Bronchial epithelial cell (primary cell): ENCODE measurements at regions not wholly inside any gene's neighbourhood (a gene's known extent, or its start where the extent isn't known, plus 50 kb on each side); places are given as distances from the start of the nearest gene placed in this dataset.
"Not testable (repeated sequence)": the region's sequence is repeated elsewhere in the genome, so short reads cannot be mapped to it uniquely, and the experiment has no call there.

Experiments used
- DNase-seq: peaks from one replicate; pipeline ENCODE4 v3.0.0-alpha.2; 2010; ENCODE audit warnings: low read depth
- FAIRE-seq: peaks from 2 replicates; lab custom pipeline; 2011; peaks lifted over from hg19 to GRCh38; lab: Jason Lieb, UNC
- H3K27me3 ChIP-seq: 2 replicates; pipeline ENCODE4 v1.5.1; 2011; ENCODE audit warnings: low read length; ENCODE audit not compliant: control insufficient read depth, insufficient read depth
- H3K36me3 ChIP-seq: 2 replicates; pipeline ENCODE4 v1.5.1; 2011; ENCODE audit warnings: low read length; ENCODE audit not compliant: control insufficient read depth, insufficient read depth
- H3K4me3 ChIP-seq: 2 replicates; pipeline ENCODE4 v1.5.1; 2011; ENCODE audit warnings: mild to moderate bottlenecking, low read depth, low read length, control low read depth
- TF ChIP-seq, protein P1 (sequence below): IDR thresholded peaks from 2 replicates; pipeline ENCODE4 v1.5.1; 2011; ENCODE audit warnings: mild to moderate bottlenecking, moderate library complexity, low read length, control low read depth, inconsistent platforms; ENCODE audit not compliant: insufficient read depth, severe bottlenecking

GRCh38 chr2:187187519-187187918, 260.5 kb downstream of the CALCRL start:
- DNase-seq (no peak), FAIRE-seq (no peak)
- TF ChIP-seq, protein P1, sequence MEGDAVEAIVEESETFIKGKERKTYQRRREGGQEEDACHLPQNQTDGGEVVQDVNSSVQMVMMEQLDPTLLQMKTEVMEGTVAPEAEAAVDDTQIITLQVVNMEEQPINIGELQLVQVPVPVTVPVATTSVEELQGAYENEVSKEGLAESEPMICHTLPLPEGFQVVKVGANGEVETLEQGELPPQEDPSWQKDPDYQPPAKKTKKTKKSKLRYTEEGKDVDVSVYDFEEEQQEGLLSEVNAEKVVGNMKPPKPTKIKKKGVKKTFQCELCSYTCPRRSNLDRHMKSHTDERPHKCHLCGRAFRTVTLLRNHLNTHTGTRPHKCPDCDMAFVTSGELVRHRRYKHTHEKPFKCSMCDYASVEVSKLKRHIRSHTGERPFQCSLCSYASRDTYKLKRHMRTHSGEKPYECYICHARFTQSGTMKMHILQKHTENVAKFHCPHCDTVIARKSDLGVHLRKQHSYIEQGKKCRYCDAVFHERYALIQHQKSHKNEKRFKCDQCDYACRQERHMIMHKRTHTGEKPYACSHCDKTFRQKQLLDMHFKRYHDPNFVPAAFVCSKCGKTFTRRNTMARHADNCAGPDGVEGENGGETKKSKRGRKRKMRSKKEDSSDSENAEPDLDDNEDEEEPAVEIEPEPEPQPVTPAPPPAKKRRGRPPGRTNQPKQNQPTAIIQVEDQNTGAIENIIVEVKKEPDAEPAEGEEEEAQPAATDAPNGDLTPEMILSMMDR, result no peak
- no peaks in the 10 kb centered on the region for H3K27me3 ChIP-seq
- H3K36me3 ChIP-seq, result no peaks in the 10 kb centered on the region
- H3K4me3 ChIP-seq, result no peak overlapping the region

DNA sequence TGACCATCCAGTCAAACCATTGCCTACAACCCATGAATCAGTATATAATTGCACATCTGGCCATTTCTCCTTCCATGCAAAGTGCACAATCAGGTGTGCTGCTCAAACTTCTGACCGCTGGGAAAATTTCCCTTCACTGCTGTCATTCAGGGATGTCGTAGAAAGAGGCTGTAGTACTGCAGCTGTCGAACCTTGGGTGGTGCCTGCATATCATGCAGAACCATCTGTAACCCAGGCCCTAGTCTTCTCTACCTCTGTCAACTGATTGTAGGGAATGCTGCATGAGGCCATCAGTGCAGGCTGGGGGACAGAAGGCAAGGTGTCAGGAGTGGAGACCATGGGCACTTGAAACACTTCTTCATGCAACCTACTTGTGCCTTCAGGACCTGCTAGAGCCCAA, 267.5 kb downstream of the CALCRL start:
- TF ChIP-seq, protein P1, result no peak
- no peak for FAIRE-seq
- H3K27me3 ChIP-seq, result no peaks in the 10 kb centered on the region

DNA sequence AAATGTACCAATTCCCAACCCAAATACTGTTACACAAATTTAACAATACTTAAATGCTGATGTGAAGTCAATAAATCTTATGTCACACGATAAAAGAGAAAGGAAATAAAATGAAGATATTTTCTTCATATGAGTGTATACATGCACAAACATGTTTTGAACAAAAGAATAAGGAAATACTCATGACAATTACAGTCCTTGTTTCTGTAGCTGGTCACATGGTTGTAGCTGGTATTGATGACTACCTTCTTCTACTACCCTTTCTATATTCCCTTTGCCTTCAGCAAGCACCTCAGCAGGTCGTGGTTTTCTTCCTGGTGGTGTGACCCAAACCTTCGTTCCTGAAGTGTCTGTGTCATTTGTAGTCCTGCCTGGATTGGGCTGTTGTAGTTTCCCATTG, 269.2 kb downstream of the CALCRL start:
- FAIRE-seq, H3K36me3 ChIP-seq, H3K4me3 ChIP-seq, H3K27me3 ChIP-seq: not testable (repeated sequence)
- peak; percentile 65 for DNase-seq

More for the DNA sequence above, 267.5 kb downstream of the CALCRL start:
- no peaks in the 10 kb centered on the region for H3K36me3 ChIP-seq
- DNase-seq, result no peak
- no peak overlapping the region for H3K4me3 ChIP-seq

- TF ChIP-seq, protein P1, result no peak
- DNase-seq (no peak), FAIRE-seq (no peak)
- no peaks in the 10 kb centered on the region for H3K36me3 ChIP-seq
- no peak overlapping the region for H3K4me3 ChIP-seq
- no peaks in the 10 kb centered on the region for H3K27me3 ChIP-seq
These were observed 270.8 kb downstream of the CALCRL start for GRCh38 chr2:187177253-187177652.

DNA sequence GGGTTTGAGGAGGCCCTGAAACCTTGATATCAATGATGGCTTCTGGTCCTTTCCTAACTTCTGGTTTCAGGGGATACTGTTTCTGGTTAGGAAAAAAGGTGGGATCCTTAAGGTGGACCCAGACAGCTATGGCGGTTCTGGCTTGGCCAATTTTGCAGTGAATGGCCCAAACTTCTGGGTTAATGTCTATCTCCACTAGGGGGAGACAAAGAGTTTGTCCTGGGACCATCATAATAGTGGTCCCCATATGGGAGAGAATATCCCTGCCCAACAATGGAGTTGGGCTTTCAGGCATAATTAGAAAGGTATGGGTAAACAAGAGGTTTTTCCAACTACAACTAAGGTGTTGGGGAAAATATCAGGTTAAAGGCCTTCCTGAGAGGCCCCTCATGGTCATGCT, 273.5 kb downstream of the CALCRL start:
- DNase-seq, result no peak
- TF ChIP-seq, protein P1, result peak; percentile 37
- FAIRE-seq, result no peak
- Histone ChIP-seq H3K4me3 (no peak overlapping the region), H3K36me3 (no peaks in the 10 kb centered on the region), H3K27me3 (no peaks in the 10 kb centered on the region)

DNA sequence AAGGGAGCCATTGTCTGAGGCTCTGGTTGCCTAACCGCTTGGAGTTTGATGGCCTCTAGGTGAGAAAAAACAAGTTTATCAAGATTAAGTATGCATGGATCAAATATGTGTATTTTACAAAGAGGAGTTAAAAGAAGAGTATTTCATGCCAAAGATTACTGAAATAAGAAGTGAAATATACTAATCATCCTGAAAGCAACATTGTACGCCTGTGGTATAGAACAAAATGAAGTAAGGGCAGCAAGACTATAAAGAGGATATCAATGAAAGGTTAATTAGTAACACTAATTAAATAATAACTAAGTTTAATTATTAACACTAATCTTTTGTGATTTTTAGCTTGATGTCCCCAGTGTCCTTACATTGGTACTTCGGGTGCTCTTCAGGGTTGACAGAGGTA, 276.7 kb downstream of the CALCRL start:
- Histone ChIP-seq H3K4me3 (no peak overlapping the region), H3K27me3 (no peaks in the 10 kb centered on the region), H3K36me3 (no peaks in the 10 kb centered on the region)
- TF ChIP-seq, protein P1, result no peak
- FAIRE-seq (no peak), DNase-seq (no peak)
